CD4-positive, alpha-beta T cell (primary cell): ENCODE measurements at regions not wholly inside any gene's neighbourhood (a gene's known extent, or its start where the extent isn't known, plus 50 kb on each side); places are given as distances from the start of the nearest gene placed in this dataset.
A peak's percentile ranks its signal among the peaks of the same experiment; 100 is the strongest.

ENCODE experiments used
- ATAC-seq: fragments of 200-7000 bp; cut with Tn5 transposase; one replicate; pipeline ENCODE4 v1.10.0; 2022; ENCODE audit warnings: mild to moderate bottlenecking; ENCODE audit not compliant: poor library complexity
- CTCF ChIA-PET: fragments of 350-600 bp; sonication (Branson Sonifier 250); formaldehyde crosslinking; loops from one replicate; lab custom pipeline; 2021; ENCODE audit warnings: antibody characterized with exemption, inconsistent platforms; lab: Charles Lee
- POLR2A ChIA-PET: fragments of 350-600 bp; sonication (Branson Sonifier 250); formaldehyde crosslinking; loops from one replicate; lab custom pipeline; 2021; ENCODE audit warnings: antibody characterized with exemption, inconsistent platforms; lab: Charles Lee
- DNase-seq, 14 experiments: peaks; one replicate each; pipeline ENCODE4 v3.0.0-alpha.2; 2013 to 2020; ENCODE audit warnings: mixed read lengths in 2 of 14
- H3K27ac ChIP-seq, 2 donors: one replicate each; pipeline versions ENCODE4 v1.5.1 to v1.7.0; 2013; ENCODE audit warnings: low read length in 2 of 2, low read depth in 1 of 2, mild to moderate bottlenecking in 1 of 2
- H3K27me3 ChIP-seq, 2 experiments: 1 replicate in 1 of 2; 2 replicates in 1 of 2; pipeline versions ENCODE4 v1.6.1 to v1.7.0; 2013; ENCODE audit warnings: low read length in 2 of 2, control low read depth in 1 of 2, mild to moderate bottlenecking in 1 of 2, moderate library complexity in 1 of 2; ENCODE audit not compliant: insufficient read depth in 2 of 2, control insufficient read depth in 1 of 2
- H3K36me3 ChIP-seq: one replicate; pipeline ENCODE4 v1.6.1; 2013; ENCODE audit warnings: low read length, control low read depth; ENCODE audit not compliant: insufficient read depth
- H3K4me1 ChIP-seq: one replicate; pipeline ENCODE4 v1.6.1; 2013; ENCODE audit warnings: low read length, control low read depth; ENCODE audit not compliant: insufficient read depth
- H3K4me3 ChIP-seq: one replicate; pipeline ENCODE4 v1.5.1; 2013; ENCODE audit warnings: mild to moderate bottlenecking, low read length, moderate library complexity
- H3K9me3 ChIP-seq, 2 experiments: 1 replicate in 1 of 2; 2 replicates in 1 of 2; pipeline versions ENCODE4 v1.6.1 to v1.7.0; 2013; ENCODE audit warnings: low read length in 2 of 2, mild to moderate bottlenecking in 2 of 2, control low read depth in 1 of 2, moderate library complexity in 1 of 2; ENCODE audit not compliant: control insufficient read depth in 1 of 2, insufficient read depth in 1 of 2
- H3K27ac Mint-ChIP-seq: one replicate; pipeline ENCODE4 v1.8.0; 2020; ENCODE audit warnings: mixed read lengths
- H3K27me3 Mint-ChIP-seq: one replicate; pipeline ENCODE4 v1.8.0; 2021; ENCODE audit warnings: mixed read lengths
- H3K36me3 Mint-ChIP-seq: one replicate; pipeline ENCODE4 v1.8.0; 2021; ENCODE audit warnings: low read depth, mixed read lengths
- H3K4me1 Mint-ChIP-seq: one replicate; pipeline ENCODE4 v1.8.0; 2021; ENCODE audit warnings: low read depth, mixed read lengths
- H3K4me3 Mint-ChIP-seq: one replicate; pipeline ENCODE4 v1.8.0; 2020; ENCODE audit warnings: mild to moderate bottlenecking, mixed read lengths
- H3K9me3 Mint-ChIP-seq: one replicate; pipeline ENCODE4 v1.8.0; 2020; ENCODE audit warnings: mixed read lengths
- intact Hi-C, 2 experiments: fragments of 100-400 bp; cut with DNase I in 1 of 2; cut with micrococcal nuclease in 1 of 2; formaldehyde crosslinking; loops; one replicate each; pipeline versions ENCODE4 v1.15.1 to v1.9.0; 2023 to 2025; cut with DNase I, micrococcal nuclease
- TF ChIP-seq, protein P1 (sequence below): fragments of 200-600 bp; IDR thresholded peaks from one replicate; pipeline ENCODE4 v1.8.0; 2022; ENCODE audit warnings: antibody characterized with exemption, mild to moderate bottlenecking

- Mint-ChIP-seq H3K9me3 (no peaks in the 10 kb centered on the region), H3K4me3 (no peak overlapping the region), H3K36me3 (no peaks in the 10 kb centered on the region), H3K4me1 (peaks cover 49% of the 10 kb centered on the region), H3K27ac (peak overlapping the region; percentile 61), H3K27me3 (no peaks in the 10 kb centered on the region)
- intact Hi-C loops: loop anchor here in 1 of 2 experiments (5.0 kb wide), 1 partner anchor 38 kb away; no protein-coding TSS in a partner anchor
- CTCF ChIA-PET: no interaction called here
- POLR2A ChIA-PET: interaction anchor here (1.2 kb wide), 1 partner anchor 9 kb away, joined by 3 read pairs; no protein-coding TSS in a partner anchor
- DNase-seq: peak in 13 of 14 experiments; percentile 23 to 87 (median 72)
- ATAC-seq: peak; percentile 94
- H3K27me3 ChIP-seq: no peaks in the 10 kb centered on the region
- H3K4me1 ChIP-seq: peaks cover 18% of the 10 kb centered on the region
- no peaks in the 10 kb centered on the region for H3K36me3 ChIP-seq
- no peaks in the 10 kb centered on the region for H3K9me3 ChIP-seq
- TF ChIP-seq, protein P1, sequence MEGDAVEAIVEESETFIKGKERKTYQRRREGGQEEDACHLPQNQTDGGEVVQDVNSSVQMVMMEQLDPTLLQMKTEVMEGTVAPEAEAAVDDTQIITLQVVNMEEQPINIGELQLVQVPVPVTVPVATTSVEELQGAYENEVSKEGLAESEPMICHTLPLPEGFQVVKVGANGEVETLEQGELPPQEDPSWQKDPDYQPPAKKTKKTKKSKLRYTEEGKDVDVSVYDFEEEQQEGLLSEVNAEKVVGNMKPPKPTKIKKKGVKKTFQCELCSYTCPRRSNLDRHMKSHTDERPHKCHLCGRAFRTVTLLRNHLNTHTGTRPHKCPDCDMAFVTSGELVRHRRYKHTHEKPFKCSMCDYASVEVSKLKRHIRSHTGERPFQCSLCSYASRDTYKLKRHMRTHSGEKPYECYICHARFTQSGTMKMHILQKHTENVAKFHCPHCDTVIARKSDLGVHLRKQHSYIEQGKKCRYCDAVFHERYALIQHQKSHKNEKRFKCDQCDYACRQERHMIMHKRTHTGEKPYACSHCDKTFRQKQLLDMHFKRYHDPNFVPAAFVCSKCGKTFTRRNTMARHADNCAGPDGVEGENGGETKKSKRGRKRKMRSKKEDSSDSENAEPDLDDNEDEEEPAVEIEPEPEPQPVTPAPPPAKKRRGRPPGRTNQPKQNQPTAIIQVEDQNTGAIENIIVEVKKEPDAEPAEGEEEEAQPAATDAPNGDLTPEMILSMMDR: no peak
- no peak overlapping the region for H3K4me3 ChIP-seq
- H3K27ac ChIP-seq: no peak overlapping the region
Observed at GRCh38 chr1:58929671-58930325, 146.0 kb upstream of the JUN start.

DNA sequence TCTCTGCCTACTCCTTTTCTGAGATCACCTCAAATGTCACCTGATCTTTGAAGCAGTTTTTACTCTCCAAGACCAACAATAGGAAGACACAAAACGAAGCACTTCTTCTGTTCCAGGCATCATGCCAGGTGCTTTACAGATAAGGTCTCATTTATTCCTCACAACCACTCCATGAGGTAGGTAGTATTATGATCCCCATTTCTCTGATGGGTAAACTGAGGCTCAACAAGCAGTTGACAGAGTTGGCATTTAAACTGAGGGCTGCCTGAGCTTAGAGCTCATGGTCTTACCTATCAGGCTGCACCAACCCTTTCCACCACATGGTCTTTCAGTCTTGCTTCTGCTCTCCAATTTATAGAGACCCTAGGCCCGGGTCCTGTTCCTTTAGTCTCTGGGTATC lies 147.2 kb upstream of the JUN start:
- ATAC-seq (no peak), DNase-seq (no peak)
- Mint-ChIP-seq H3K27ac (no peak overlapping the region), H3K9me3 (no peaks in the 10 kb centered on the region), H3K4me3 (no peak overlapping the region), H3K27me3 (no peaks in the 10 kb centered on the region), H3K4me1 (peaks cover 49% of the 10 kb centered on the region), H3K36me3 (no peaks in the 10 kb centered on the region)
- Histone ChIP-seq H3K4me1 (peaks cover 18% of the 10 kb centered on the region), H3K27ac (no peak overlapping the region), H3K9me3 (no peaks in the 10 kb centered on the region), H3K4me3 (no peak overlapping the region), H3K27me3 (no peaks in the 10 kb centered on the region), H3K36me3 (no peaks in the 10 kb centered on the region)
- ChIA-PET CTCF (no interaction called here), POLR2A (no interaction called here)
- TF ChIP-seq, protein P1: no peak
- intact Hi-C loops: loop anchor here in 1 of 2 experiments (5.0 kb wide), 1 partner anchor 36 kb away; no protein-coding TSS in a partner anchor

- Mint-ChIP-seq H3K27ac (no peak overlapping the region), H3K27me3 (no peaks in the 10 kb centered on the region), H3K4me1 (peaks cover 49% of the 10 kb centered on the region), H3K9me3 (no peaks in the 10 kb centered on the region), H3K4me3 (no peak overlapping the region), H3K36me3 (no peaks in the 10 kb centered on the region)
- ATAC-seq (no peak), DNase-seq (no peak)
- TF ChIP-seq, protein P1: no peak
- Histone ChIP-seq H3K9me3 (no peaks in the 10 kb centered on the region), H3K4me1 (peaks cover 18% of the 10 kb centered on the region), H3K27ac (no peak overlapping the region), H3K4me3 (no peak overlapping the region), H3K27me3 (no peaks in the 10 kb centered on the region), H3K36me3 (no peaks in the 10 kb centered on the region)
- ChIA-PET POLR2A (interaction anchor here (0.6 to 2.3 kb wide), 2 partner anchors 10 to 367 kb away, joined by 3 to 12 read pairs; no protein-coding TSS in a partner anchor), CTCF (no interaction called here)
- intact Hi-C loops: loop anchor here in 1 of 2 experiments (5.0 kb wide), 1 partner anchor 36 kb away; no protein-coding TSS in a partner anchor
Observed at GRCh38 chr1:58931756-58932155, 147.9 kb upstream of the JUN start.
